HepG2 (cell line): ENCODE measurements at regions not wholly inside any gene's neighbourhood (a gene's known extent, or its start where the extent isn't known, plus 50 kb on each side); places are given as distances from the start of the nearest gene placed in this dataset.

Source experiments
- ATAC-seq: fragments of 200-7000 bp; cut with Tn5 transposase; 3 replicates; pipeline ENCODE4 v1.9.1; 2020; ENCODE audit warnings: mild to moderate bottlenecking, moderate library complexity
- BruUV-seq: library from RNA; stranded (reverse); fragments of 400-500 nt; replicated peaks from 2 replicates; lab custom pipeline; 2021; lab: Mats Ljungman, UMichigan
- CTCF ChIA-PET: fragments of 300-600 bp; formaldehyde crosslinking; extraction: SDS; loops from one replicate; lab custom pipeline; 2021; ENCODE audit warnings: low total read pairs, inconsistent platforms, low intra/inter-chr PET ratio; lab: Yijun Ruan, JAX
- POLR2A ChIA-PET: fragments of 350-600 bp; sonication (Branson Sonifier 250); formaldehyde crosslinking; loops from one replicate; lab custom pipeline; 2020; ENCODE audit warnings: antibody characterized with exemption, inconsistent platforms; lab: Yijun Ruan, JAX
- DNase-seq: peaks from one replicate; pipeline ENCODE4 v3.0.0-alpha.2; 2015; ENCODE audit warnings: low spot score
- FAIRE-seq: peaks from 3 replicates; lab custom pipeline; 2011; peaks lifted over from hg19 to GRCh38; lab: Jason Lieb, UNC
- H2AFZ ChIP-seq: one replicate; pipeline ENCODE4 v1.6.1; 2011; ENCODE audit warnings: low read length, inconsistent platforms
- H3K27ac ChIP-seq: fragments of 300-600 bp; 3 replicates; pipeline ENCODE4 v1.8.0; 2011; ENCODE audit warnings: mixed run types, mild to moderate bottlenecking, mixed read lengths, low read length, inconsistent platforms; ENCODE audit not compliant: insufficient read depth; ENCODE audit errors: extremely low read length
- H3K27me3 ChIP-seq, 2 experiments: fragments of 200-600 bp in 1 of 2; 2 replicates in 1 of 2; 3 replicates in 1 of 2; pipeline versions ENCODE4 v1.6.0 to v1.8.0; 2011; ENCODE audit warnings: low read length in 2 of 2, mild to moderate bottlenecking in 2 of 2, moderate library complexity in 2 of 2, inconsistent platforms in 1 of 2; ENCODE audit not compliant: insufficient read depth in 2 of 2, control insufficient read depth in 1 of 2
- H3K36me3 ChIP-seq, 2 experiments: fragments of 200-600 bp in 1 of 2; replicated peaks in 1 of 2; 2 replicates in 1 of 2; 3 replicates in 1 of 2; pipeline versions ENCODE4 v1.5.1 to v1.8.0; 2011; ENCODE audit warnings: low read length in 2 of 2, inconsistent platforms in 1 of 2; ENCODE audit not compliant: insufficient read depth in 2 of 2, control insufficient read depth in 1 of 2
- H3K4me1 ChIP-seq: 2 replicates; pipeline ENCODE4 v1.5.1; 2012; ENCODE audit warnings: low read length, inconsistent platforms; ENCODE audit not compliant: insufficient read depth
- H3K4me2 ChIP-seq: 2 replicates; pipeline ENCODE4 v1.6.0; 2011; ENCODE audit warnings: low read depth, low read length, inconsistent platforms
- H3K4me3 ChIP-seq, 3 experiments: fragments of 200-600 bp in 1 of 3; sonication (generic), shearing (Covaris generic) in 1 of 3; replicated peaks in 1 of 3; 2 replicates each; pipeline ENCODE4 v1.5.1; 2011 to 2016; ENCODE audit warnings: low read length in 3 of 3, inconsistent platforms in 2 of 3, low read depth in 2 of 3, mild to moderate bottlenecking in 2 of 3, control low read depth in 1 of 3, mixed read lengths in 1 of 3; ENCODE audit not compliant: insufficient read depth in 1 of 3
- H3K79me2 ChIP-seq: one replicate; pipeline ENCODE4 v1.6.1; 2011; ENCODE audit warnings: low read length, inconsistent platforms; ENCODE audit not compliant: insufficient read depth
- H3K9ac ChIP-seq: 2 replicates; pipeline ENCODE4 v1.6.0; 2011; ENCODE audit warnings: mild to moderate bottlenecking, low read depth, low read length, inconsistent platforms; ENCODE audit not compliant: insufficient read depth
- H3K9me3 ChIP-seq: 2 replicates; pipeline ENCODE4 v1.5.1; 2012; ENCODE audit warnings: mild to moderate bottlenecking, low read length
- H4K20me1 ChIP-seq: 2 replicates; pipeline ENCODE4 v1.6.0; 2011; ENCODE audit warnings: inconsistent platforms, mild to moderate bottlenecking, low read length, moderate library complexity; ENCODE audit not compliant: insufficient read depth
- HDAC1 ChIP-seq: sonication (generic); formaldehyde crosslinking; IDR thresholded peaks from 2 replicates; pipeline ENCODE4 v1.5.1; 2020; ENCODE audit warnings: mild to moderate bottlenecking, missing genetic modification reagents
- HNRNPH1 ChIP-seq: fragments of 200-400 bp; formaldehyde crosslinking; optimal IDR thresholded peaks from 2 replicates; pipeline ENCODE3; 2017; ENCODE audit warnings: mild to moderate bottlenecking, low read depth, low read length
- NCOA2 ChIP-seq: sonication (generic); formaldehyde crosslinking; IDR thresholded peaks from 2 replicates; pipeline ENCODE4 v1.8.0; 2022; ENCODE audit warnings: inconsistent platforms
- NFATC3 ChIP-seq: sonication (generic); formaldehyde crosslinking; IDR thresholded peaks from 2 replicates; pipeline ENCODE4 v1.5.1; 2020; ENCODE audit warnings: mild to moderate bottlenecking, missing genetic modification reagents
- SP1 ChIP-seq, 2 experiments: fragments of 450-650 bp in 1 of 2; sonication (generic) in 1 of 2; formaldehyde crosslinking in 1 of 2; IDR thresholded peaks; 2 replicates each; pipeline versions ENCODE4 v1.4.0 to v1.6.1; 2016 to 2020; ENCODE audit warnings: missing genetic modification reagents in 1 of 2
- ZNF570 ChIP-seq: sonication (generic); formaldehyde crosslinking; IDR thresholded peaks from 2 replicates; pipeline ENCODE4 v1.4.0; 2020; ENCODE audit warnings: mild to moderate bottlenecking, missing genetic modification reagents, borderline replicate concordance
- ZNF775 ChIP-seq: sonication (generic); formaldehyde crosslinking; IDR thresholded peaks from 2 replicates; pipeline ENCODE4 v1.4.0; 2020; ENCODE audit warnings: missing genetic modification reagents, mild to moderate bottlenecking, moderate library complexity, borderline replicate concordance
- ZNF782 ChIP-seq: sonication (generic); formaldehyde crosslinking; IDR thresholded peaks from 2 replicates; pipeline ENCODE4 v1.4.0; 2020; ENCODE audit warnings: missing genetic modification reagents, mild to moderate bottlenecking, borderline replicate concordance
- in situ Hi-C: cut with HindIII; loops from 2 replicates; pipeline ENCODE4 v1.10.0; 2017; ENCODE audit warnings: low pct_unique_long_range_greater_than_20kb; ENCODE audit not compliant: extremely low pct_ligation_motif_present
- intact Hi-C: fragments of 100-400 bp; cut with micrococcal nuclease; formaldehyde crosslinking; loops from one replicate; pipeline ENCODE4 v1.10.0; 2022; ENCODE audit not compliant: unreplicated experiment
- TF ChIP-seq, protein P1 (sequence below): sonication (generic); formaldehyde crosslinking; conservative IDR thresholded peaks from 2 replicates; pipeline ENCODE4 v1.5.0; 2020; ENCODE audit warnings: missing genetic modification reagents
- TF ChIP-seq, protein P2 (sequence below): sonication (generic); formaldehyde crosslinking; IDR thresholded peaks from 2 replicates; pipeline ENCODE4 v1.4.0; 2020; ENCODE audit warnings: mild to moderate bottlenecking, missing genetic modification reagents
- TF ChIP-seq, protein P3 (sequence below): sonication (generic); formaldehyde crosslinking; IDR thresholded peaks from 2 replicates; pipeline ENCODE4 v1.5.0; 2020; ENCODE audit warnings: mild to moderate bottlenecking, missing genetic modification reagents, moderate library complexity

DNA sequence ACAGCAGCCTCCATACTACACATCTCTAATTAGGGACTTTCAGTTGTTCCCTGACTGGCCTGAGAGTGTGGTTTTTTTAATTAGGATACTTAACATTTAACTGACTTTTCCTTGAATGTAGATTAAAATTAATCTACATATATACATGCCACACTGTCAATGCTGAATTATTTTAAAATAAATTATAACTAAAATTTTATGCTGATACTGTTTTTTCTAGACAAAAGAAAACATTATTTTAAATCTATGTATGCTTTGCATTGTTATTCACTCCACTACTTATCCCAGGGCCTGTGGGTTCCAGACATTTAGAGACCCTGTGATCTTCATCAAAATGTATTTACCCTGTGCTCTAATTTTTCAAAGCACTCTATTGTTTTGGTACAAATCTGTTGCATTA lies 496.0 kb upstream of the MAP2 start:
- DNase-seq (no peak), ATAC-seq (no peak), FAIRE-seq (no peak)
- no peak overlapping the region for H3K9ac ChIP-seq
- BruUV-seq, result no TSS peak
- H3K36me3 ChIP-seq, result no peaks in the 10 kb centered on the region
- no peak overlapping the region for H3K4me2 ChIP-seq
- no peak overlapping the region for H2AFZ ChIP-seq
- no peaks in the 10 kb centered on the region for H3K9me3 ChIP-seq
- no peaks in the 10 kb centered on the region for H4K20me1 ChIP-seq
- H3K4me1 ChIP-seq, result no peaks in the 10 kb centered on the region
- in situ Hi-C loops, result no loop called here
- H3K79me2 ChIP-seq, result no peaks in the 10 kb centered on the region
- ChIA-PET POLR2A (no interaction called here), CTCF (no interaction called here)
- TF ChIP-seq, protein P1, sequence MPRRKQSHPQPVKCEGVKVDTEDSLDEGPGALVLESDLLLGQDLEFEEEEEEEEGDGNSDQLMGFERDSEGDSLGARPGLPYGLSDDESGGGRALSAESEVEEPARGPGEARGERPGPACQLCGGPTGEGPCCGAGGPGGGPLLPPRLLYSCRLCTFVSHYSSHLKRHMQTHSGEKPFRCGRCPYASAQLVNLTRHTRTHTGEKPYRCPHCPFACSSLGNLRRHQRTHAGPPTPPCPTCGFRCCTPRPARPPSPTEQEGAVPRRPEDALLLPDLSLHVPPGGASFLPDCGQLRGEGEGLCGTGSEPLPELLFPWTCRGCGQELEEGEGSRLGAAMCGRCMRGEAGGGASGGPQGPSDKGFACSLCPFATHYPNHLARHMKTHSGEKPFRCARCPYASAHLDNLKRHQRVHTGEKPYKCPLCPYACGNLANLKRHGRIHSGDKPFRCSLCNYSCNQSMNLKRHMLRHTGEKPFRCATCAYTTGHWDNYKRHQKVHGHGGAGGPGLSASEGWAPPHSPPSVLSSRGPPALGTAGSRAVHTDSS, result no peak
- TF ChIP-seq, protein P2, sequence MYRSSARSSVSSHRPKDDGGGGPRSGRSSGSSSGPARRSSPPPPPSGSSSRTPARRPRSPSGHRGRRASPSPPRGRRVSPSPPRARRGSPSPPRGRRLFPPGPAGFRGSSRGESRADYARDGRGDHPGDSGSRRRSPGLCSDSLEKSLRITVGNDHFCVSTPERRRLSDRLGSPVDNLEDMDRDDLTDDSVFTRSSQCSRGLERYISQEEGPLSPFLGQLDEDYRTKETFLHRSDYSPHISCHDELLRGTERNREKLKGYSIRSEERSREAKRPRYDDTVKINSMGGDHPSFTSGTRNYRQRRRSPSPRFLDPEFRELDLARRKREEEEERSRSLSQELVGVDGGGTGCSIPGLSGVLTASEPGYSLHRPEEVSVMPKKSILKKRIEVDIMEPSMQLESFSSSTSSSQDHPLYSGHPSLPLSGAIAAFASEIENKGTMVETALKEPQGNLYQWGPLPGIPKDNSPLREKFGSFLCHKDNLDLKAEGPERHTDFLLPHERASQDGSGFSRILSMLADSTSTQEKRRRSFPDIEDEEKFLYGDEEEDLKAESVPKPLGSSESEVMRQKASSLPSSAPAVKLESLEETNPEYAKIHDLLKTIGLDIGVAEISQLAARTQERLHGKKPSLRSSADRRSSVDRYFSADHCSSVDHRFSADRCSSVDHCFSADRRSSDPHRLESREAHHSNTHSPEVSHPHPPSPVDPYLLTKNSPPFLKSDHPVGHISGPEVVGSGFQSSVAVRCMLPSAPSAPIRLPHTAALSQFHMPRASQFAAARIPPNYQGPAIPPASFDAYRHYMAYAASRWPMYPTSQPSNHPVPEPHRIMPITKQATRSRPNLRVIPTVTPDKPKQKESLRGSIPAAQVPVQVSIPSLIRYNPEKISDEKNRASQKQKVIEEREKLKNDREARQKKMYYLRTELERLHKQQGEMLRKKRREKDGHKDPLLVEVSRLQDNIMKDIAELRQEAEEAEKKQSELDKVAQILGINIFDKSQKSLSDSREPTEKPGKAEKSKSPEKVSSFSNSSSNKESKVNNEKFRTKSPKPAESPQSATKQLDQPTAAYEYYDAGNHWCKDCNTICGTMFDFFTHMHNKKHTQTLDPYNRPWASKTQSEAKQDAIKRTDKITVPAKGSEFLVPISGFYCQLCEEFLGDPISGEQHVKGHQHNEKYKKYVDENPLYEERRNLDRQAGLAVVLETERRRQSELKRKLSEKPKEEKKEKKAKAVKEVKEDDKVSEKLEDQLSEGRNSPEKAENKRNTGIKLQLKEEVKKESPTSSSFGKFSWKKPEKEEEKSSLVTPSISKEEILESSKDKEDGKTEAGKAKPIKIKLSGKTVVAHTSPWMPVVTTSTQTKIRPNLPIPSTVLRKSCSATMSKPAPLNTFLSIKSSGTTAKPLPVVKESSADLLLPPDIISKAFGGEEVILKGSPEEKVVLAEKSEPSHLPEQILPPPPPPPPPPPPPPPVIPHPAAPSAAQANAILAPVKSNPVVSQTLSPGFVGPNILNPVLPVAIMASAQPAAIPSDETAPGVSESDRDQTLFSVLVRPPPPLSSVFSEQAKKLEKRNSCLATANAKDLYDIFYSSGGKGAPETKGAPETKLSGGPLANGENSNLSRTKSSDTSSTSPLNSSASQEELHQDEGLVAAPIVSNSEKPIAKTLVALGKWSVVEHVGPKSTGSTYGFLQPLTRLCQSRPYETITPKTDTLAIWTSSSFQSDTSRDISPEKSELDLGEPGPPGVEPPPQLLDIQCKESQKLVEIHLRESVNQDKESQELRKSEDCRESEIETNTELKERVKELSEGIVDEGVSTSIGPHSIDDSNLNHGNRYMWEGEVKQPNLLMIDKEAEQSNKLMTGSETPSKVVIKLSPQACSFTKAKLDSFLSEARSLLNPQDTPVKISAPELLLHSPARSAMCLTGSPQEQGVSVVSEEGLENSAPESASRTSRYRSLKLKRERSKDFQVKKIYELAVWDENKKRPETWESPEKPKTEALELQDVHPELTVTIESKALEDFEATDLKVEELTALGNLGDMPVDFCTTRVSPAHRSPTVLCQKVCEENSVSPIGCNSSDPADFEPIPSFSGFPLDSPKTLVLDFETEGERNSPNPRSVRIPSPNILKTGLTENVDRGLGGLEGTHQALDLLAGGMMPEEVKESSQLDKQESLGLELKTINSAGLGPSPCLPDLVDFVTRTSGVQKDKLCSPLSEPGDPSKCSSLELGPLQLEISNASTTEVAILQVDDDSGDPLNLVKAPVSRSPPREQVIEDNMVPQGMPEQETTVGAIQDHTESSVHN (CRISPR knock-in tag), result no peak
- no peak for TF ChIP-seq ZNF775 (CRISPR knock-in tag)
- TF ChIP-seq HDAC1 (CRISPR knock-in tag), result no peak
- TF ChIP-seq SP1 (IDR thresholded peaks at IDR 0.05), result no peak
- TF ChIP-seq SP1 (CRISPR knock-in tag; IDR thresholded peaks at IDR 0.05), result no peak
- TF ChIP-seq HNRNPH1, result no peak
- no peak for TF ChIP-seq NCOA2 (CRISPR knock-in tag)
- TF ChIP-seq, protein P3, sequence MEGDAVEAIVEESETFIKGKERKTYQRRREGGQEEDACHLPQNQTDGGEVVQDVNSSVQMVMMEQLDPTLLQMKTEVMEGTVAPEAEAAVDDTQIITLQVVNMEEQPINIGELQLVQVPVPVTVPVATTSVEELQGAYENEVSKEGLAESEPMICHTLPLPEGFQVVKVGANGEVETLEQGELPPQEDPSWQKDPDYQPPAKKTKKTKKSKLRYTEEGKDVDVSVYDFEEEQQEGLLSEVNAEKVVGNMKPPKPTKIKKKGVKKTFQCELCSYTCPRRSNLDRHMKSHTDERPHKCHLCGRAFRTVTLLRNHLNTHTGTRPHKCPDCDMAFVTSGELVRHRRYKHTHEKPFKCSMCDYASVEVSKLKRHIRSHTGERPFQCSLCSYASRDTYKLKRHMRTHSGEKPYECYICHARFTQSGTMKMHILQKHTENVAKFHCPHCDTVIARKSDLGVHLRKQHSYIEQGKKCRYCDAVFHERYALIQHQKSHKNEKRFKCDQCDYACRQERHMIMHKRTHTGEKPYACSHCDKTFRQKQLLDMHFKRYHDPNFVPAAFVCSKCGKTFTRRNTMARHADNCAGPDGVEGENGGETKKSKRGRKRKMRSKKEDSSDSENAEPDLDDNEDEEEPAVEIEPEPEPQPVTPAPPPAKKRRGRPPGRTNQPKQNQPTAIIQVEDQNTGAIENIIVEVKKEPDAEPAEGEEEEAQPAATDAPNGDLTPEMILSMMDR (CRISPR knock-in tag), result no peak
- no peak for TF ChIP-seq ZNF570 (CRISPR knock-in tag)
- TF ChIP-seq NFATC3 (CRISPR knock-in tag), result no peak
- no peak for TF ChIP-seq ZNF782 (CRISPR knock-in tag)
- no peaks in the 10 kb centered on the region for H3K27me3 ChIP-seq
- intact Hi-C loops, result no loop called here
- H3K27ac ChIP-seq, result no peak overlapping the region
- H3K4me3 ChIP-seq, result no peak overlapping the region
